ENCODE measurements at regions not wholly inside any gene's neighbourhood (a gene's known extent, or its start where the extent isn't known, plus 50 kb on each side); places are given as distances from the start of the nearest gene placed in this dataset.

- no peak for DNase-seq (ENCODE audit: low spot score)
Measured at GRCh38 chr1:228990906-228991569, 255.8 kb downstream of the RHOU start.

- no peak for DNase-seq (ENCODE audit: low spot score)
Measured at GRCh38 chr1:228992044-228992443, 256.8 kb downstream of the RHOU start.

GRCh38 chr1:228992907-228993535 lies 257.7 kb downstream of the RHOU start:
- no peak for DNase-seq (ENCODE audit: low spot score)

GRCh38 chr1:228994676-228995594 lies 259.7 kb downstream of the RHOU start:
- no peak for DNase-seq (ENCODE audit: low spot score)

- no peak for DNase-seq (ENCODE audit: low spot score)
Measured at GRCh38 chr1:228996281-228996680, 261.0 kb downstream of the RHOU start.

- DNase-seq (ENCODE audit: low spot score): no peak
Measured at GRCh38 chr1:228997721-228998144, 262.5 kb downstream of the RHOU start.

- DNase-seq (ENCODE audit: low spot score): no peak
Measured at GRCh38 chr1:228998179-228998578, 262.9 kb downstream of the RHOU start.

- no peak for DNase-seq (ENCODE audit: low spot score)
Measured at GRCh38 chr1:228999446-229000170, 264.3 kb downstream of the RHOU start.

GRCh38 chr1:229000187-229000586 lies 264.9 kb downstream of the RHOU start:
- no peak for DNase-seq (ENCODE audit: low spot score)

GRCh38 chr1:229001467-229002011 lies 266.3 kb downstream of the RHOU start:
- DNase-seq (ENCODE audit: low spot score): no peak

GRCh38 chr1:229002037-229002436 lies 266.8 kb downstream of the RHOU start:
- no peak for DNase-seq (ENCODE audit: low spot score)

- no peak for DNase-seq (ENCODE audit: low spot score)
Measured at GRCh38 chr1:229002451-229002960, 267.2 kb downstream of the RHOU start.

GRCh38 chr1:229003233-229004031 lies 267.5 kb upstream of the RAB4A start:
- DNase-seq (ENCODE audit: low spot score): no peak

- no peak for DNase-seq (ENCODE audit: low spot score)
Measured at GRCh38 chr1:229004066-229004833, 266.7 kb upstream of the RAB4A start.

GRCh38 chr1:229005097-229005496 lies 265.8 kb upstream of the RAB4A start:
- no peak for DNase-seq (ENCODE audit: low spot score)

- DNase-seq (ENCODE audit: low spot score): no peak
Measured at GRCh38 chr1:229005556-229005955, 265.4 kb upstream of the RAB4A start.

- no peak for DNase-seq (ENCODE audit: low spot score)
Measured at GRCh38 chr1:229006121-229006870, 264.6 kb upstream of the RAB4A start.

- no peak for DNase-seq (ENCODE audit: low spot score)
Measured at GRCh38 chr1:229007167-229007566, 263.7 kb upstream of the RAB4A start.

GRCh38 chr1:229007701-229008100 lies 263.2 kb upstream of the RAB4A start:
- DNase-seq (ENCODE audit: low spot score): no peak
